ENCODE measurements at regions not wholly inside any gene's neighbourhood (a gene's known extent, or its start where the extent isn't known, plus 50 kb on each side); places are given as distances from the start of the nearest gene placed in this dataset.
"Not testable (repeated sequence)": the region's sequence is repeated elsewhere in the genome, so short reads cannot be mapped to it uniquely, and the experiment has no call there.

DNA sequence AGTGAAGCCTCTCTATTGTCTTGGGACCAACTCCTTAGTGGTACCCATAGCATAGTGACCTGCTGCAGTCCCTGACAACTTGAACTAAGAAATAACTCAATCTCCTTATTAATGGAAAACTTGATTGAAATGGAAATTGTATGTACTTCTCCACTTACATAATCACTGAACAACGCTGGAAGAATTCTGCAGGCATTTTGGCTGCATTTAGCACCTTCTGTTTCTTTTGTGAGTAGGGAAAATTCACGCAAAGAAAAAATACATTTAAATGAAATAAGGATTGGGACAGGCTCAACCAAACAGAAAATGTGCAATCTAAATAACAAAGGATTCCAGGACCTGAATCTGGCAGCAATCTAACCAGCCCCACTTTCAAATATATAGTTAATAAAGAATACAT, 126.9 kb upstream of the GHITM start:
- TF ChIP-seq, protein P1, sequence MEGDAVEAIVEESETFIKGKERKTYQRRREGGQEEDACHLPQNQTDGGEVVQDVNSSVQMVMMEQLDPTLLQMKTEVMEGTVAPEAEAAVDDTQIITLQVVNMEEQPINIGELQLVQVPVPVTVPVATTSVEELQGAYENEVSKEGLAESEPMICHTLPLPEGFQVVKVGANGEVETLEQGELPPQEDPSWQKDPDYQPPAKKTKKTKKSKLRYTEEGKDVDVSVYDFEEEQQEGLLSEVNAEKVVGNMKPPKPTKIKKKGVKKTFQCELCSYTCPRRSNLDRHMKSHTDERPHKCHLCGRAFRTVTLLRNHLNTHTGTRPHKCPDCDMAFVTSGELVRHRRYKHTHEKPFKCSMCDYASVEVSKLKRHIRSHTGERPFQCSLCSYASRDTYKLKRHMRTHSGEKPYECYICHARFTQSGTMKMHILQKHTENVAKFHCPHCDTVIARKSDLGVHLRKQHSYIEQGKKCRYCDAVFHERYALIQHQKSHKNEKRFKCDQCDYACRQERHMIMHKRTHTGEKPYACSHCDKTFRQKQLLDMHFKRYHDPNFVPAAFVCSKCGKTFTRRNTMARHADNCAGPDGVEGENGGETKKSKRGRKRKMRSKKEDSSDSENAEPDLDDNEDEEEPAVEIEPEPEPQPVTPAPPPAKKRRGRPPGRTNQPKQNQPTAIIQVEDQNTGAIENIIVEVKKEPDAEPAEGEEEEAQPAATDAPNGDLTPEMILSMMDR (conservative IDR thresholded peaks at IDR 0.05; ENCODE audit: low read depth, low read length), result no peak
- H3K4me3 ChIP-seq (ENCODE audit: low read depth, low read length), result no peak overlapping the region
- no peak for DNase-seq (ENCODE audit: low read depth)

DNA sequence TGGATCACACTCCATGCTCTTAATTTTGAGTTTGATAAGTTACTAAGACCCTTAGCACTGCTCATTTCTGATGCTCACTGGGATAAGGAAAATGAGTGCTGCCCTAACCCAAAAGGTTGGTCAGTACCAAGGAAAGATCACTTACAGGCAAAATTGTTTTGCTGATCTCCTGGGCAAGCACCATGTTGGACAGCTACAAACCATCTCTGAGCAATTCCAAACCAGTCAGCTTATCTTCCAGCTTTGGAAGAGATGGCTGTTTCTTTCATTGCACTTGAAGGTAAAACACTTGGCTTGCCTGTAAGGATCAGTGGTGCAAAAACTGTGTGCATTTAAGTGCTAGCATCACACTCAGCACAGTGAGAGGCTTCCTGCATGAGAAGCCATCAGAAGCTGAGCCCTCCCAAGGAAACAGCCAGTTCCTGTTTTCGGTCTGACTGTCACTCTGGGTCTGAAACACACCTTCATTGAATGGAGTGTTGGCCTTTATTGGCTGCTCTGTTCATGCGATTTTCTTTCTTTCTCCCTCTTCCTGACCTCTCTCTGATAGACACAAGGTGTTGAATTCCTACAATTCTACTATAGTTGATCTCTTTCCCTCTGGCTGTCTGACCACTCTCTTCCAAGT, 126.4 kb upstream of the GHITM start:
- TF ChIP-seq, protein P1 (conservative IDR thresholded peaks at IDR 0.05; ENCODE audit: low read depth, low read length), result no peak

DNA sequence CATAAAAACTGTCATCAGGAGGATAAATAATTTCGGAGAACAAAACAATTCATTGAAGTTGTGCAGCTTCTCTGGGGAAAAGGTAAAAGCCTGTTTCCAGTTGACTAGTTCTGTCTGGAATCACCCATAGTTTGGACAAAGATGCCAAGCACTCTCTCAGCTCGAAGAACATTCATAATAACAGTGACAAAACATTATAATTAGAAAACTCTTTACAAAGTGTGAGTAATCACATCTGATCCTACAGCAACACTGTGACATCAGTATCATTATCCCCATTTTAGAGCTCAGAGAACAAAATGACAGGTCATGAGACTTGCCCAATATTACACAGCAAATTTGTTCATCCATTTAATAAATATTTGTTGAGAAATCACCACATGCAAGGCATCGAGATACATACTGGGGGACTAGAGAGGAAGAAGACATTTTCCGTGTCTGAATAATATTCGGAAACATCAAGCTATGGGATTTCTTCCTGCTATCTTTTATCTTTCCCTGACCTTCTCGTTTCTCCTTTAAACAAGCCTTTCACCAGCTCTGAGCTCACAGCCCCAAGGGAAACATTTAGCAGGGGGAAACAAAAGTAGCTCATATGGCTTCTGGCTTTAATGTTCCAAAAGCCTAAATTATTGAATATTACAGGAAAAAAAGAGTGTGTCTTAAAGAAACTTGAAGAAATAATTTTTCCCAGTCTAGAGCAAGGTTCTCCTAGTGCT, 123.3 kb upstream of the GHITM start:
- H3K4me3 ChIP-seq (ENCODE audit: low read depth, low read length), result no peak overlapping the region
- TF ChIP-seq, protein P1 (conservative IDR thresholded peaks at IDR 0.05; ENCODE audit: low read depth, low read length), result no peak
- no peak for DNase-seq (ENCODE audit: low read depth)

More for the DNA sequence above, 126.4 kb upstream of the GHITM start:
- no peak overlapping the region for H3K4me3 ChIP-seq (ENCODE audit: low read depth, low read length)
- DNase-seq (ENCODE audit: low read depth), result no peak

DNA sequence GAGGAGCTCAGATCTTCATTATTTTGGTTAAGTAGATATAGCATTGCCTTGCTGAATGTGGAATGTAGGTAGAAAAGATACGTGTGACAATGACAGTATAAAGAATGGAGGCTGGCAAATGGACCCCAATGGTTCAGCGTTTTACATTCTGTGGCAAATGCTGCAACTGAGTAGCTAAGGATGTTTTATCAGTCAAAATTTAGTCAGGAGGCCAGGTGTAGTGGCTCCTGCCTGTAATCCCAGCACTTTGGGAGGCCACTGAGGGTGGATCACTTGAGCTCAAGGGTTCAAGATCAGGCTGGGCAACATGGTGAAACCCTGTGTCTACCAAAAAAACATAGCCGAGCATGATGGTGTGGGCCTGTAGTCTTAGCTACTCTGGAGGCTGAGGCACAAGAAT, 120.5 kb upstream of the GHITM start:
- H3K4me3 ChIP-seq (ENCODE audit: low read depth, low read length), result no peak overlapping the region
- DNase-seq (ENCODE audit: low read depth), result no peak
- TF ChIP-seq, protein P1 (conservative IDR thresholded peaks at IDR 0.05; ENCODE audit: low read depth, low read length), result no peak

DNA sequence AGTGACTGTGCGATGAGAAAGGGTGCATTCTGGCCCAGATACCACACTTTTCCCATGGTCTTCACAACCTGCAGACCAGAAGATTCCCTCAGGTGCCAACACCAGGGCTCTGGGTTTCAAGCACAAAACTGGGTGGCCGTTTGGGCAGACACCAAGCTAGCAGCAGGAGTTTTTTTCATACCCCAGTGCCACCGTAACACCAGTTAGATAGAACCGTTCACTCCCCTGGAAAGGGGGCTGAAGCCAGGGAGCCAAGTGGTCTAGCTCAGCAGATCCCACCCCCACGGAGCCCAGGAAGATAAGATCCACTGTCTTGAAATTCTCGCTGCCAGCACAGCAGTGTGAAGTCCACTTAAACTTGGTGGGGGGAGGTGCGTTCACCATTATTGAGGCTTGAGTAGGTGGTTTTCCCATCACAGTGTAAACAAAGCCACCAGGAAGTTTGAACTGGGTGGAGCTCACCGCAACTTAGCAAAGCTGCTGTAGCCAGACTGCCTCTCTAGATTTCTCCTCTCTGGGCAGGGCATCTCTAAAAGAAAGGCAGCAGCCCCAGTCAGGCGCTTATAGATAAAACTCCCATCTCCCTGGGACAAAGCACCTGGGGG, 119.4 kb upstream of the GHITM start:
- not testable (repeated sequence) for DNase-seq (ENCODE audit: low read depth)

DNA sequence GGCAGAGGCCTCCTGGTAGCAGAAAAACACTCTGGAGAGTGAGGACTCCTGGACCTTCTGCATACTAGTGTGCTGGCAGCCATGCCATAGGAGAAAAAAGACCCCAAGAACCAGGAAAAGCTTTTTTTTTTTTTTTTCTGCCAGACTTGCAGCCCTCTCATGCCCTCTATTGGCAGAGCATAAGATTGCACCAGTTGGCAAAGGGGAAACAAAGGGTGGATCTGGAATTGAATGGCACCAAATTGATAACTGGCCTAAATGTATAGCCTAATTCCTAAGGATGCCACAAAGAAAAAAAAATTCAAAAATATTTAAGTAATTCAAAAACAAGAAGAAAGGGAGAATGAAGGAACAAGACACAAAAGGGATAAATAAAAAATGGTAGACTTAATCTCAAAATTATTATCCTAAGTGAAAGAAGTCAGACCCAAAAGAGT, 112.5 kb upstream of the GHITM start:
- TF ChIP-seq, protein P1 (conservative IDR thresholded peaks at IDR 0.05; ENCODE audit: low read depth, low read length), result peak; percentile 89
- no peak overlapping the region for H3K4me3 ChIP-seq (ENCODE audit: low read depth, low read length)
- DNase-seq (ENCODE audit: low read depth), result no peak

More for the DNA sequence above, 119.4 kb upstream of the GHITM start:
- H3K4me3 ChIP-seq (ENCODE audit: low read depth, low read length), result not testable (repeated sequence)

DNA sequence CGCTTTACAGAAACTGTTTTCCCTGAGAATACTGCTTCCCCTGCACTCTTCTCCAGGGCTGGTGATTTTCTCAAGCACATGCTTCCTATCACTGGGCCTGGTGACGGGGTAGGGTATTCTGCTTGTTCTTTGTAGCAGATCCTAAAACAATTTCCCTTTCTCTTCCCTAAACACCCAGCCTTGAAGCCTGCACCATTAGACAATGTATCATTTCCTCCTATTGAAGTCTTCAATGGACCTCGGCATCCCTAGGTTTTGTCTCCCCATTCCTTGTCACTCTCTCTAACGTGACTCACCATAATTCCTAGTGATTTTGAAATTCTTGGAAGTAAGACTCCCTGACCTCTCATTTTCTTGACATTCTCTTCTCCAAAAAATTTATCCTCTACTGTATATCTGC, 109.5 kb upstream of the GHITM start:
- TF ChIP-seq, protein P1 (conservative IDR thresholded peaks at IDR 0.05; ENCODE audit: low read depth, low read length), result no peak
- H3K4me3 ChIP-seq (ENCODE audit: low read depth, low read length), result no peak overlapping the region
- DNase-seq (ENCODE audit: low read depth), result no peak
